D721Med (cell line): ENCODE measurements at regions not wholly inside any gene's neighbourhood (a gene's known extent, or its start where the extent isn't known, plus 50 kb on each side); places are given as distances from the start of the nearest gene placed in this dataset.

Experiments
- DNase-seq: peaks from one replicate; pipeline ENCODE4 v3.0.0; 2011; ENCODE audit warnings: low spot score; ENCODE audit not compliant: insufficient read length
- FAIRE-seq: peaks from 2 replicates; lab custom pipeline; 2011; peaks lifted over from hg19 to GRCh38; lab: Jason Lieb, UNC
- CTCF ChIP-seq: IDR thresholded peaks from 2 replicates; pipeline ENCODE4 v1.5.1; 2012; ENCODE audit warnings: mild to moderate bottlenecking, control low read depth; ENCODE audit not compliant: insufficient read depth; ENCODE audit errors: missing control alignments

DNA sequence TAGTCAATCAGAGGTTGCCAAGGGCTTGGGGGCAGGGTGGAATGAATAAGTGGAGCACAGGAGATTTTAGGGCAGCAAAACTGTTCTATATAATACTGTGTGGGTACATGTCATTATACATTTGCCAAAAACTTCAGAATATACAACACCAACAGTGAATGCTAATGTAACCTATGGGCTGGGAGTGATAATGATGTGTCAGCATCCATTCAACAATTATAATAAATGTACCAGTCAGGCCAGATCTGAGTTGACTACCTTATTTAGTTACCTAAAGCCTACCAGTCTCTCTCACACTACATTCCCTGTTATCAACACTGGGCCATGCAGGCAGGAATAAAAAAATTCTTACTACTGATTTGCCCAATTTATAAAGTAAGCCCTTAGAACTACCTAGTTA lies 884.5 kb downstream of the TLE1 start:
- DNase-seq, result no peak
- no peak for TF ChIP-seq CTCF
- FAIRE-seq, result no peak

GRCh38 chr9:80797831-80798688 lies 891.3 kb downstream of the TLE1 start:
- no peak for DNase-seq
- no peak for TF ChIP-seq CTCF
- FAIRE-seq, result peak; percentile 86

DNA sequence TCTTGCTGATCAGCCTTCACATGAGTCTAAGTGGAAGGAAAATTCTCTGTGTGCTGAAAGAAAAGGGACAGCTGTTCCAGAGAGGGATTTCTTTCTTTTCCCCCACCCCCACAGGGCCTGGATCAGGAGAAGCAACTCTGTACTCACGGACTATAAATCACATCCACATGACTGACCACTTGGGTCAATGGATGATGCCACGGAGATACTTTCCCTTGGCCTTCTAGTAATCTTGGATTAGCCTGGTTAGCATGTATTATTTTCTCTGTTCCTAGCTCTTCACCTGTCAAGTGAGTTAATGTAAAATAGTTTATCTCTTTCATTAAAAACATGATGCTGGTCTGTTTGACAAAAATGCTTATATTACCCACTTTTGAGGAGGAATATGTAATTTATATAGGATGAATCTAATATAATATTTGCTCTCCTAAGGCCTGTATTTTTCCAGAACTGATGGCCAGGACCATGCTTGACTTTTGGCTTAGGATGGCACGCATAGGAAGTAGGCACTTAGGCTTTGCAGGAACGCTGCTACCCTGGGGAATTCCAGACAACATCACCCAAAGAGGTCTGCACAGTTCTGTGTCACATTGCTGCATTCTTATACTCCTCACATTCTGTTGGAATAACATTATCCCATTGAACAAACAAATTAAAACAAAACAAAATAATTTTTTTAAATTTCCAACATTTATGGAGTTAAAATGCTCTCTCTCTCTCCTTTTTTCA lies 892.1 kb downstream of the TLE1 start:
- no peak for TF ChIP-seq CTCF
- DNase-seq, result no peak
- FAIRE-seq, result peak; percentile 78

DNA sequence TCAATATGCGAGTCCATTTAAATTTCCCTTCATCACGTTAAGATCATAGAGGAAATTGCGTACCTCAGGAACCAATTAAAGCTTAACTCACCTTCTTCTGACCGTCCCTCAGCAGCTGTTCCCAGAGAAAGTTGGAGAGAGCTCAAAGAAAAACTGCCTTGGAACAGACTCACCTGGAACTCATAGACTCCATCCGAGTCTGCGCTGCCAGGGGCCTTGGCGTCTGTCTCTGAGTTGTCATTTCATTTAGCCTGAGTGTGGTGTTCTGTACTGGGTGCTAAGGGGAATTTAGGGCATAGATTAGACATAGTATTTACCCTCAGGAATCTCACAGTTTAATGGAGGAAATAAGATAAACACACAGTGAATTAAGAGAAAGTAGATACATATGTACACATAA lies 892.7 kb downstream of the TLE1 start:
- DNase-seq, result no peak
- no peak for FAIRE-seq
- no peak for TF ChIP-seq CTCF

- no peak for TF ChIP-seq CTCF
- FAIRE-seq, result no peak
- no peak for DNase-seq
Measured at GRCh38 chr9:80794197-80794596, 895.1 kb downstream of the TLE1 start.

DNA sequence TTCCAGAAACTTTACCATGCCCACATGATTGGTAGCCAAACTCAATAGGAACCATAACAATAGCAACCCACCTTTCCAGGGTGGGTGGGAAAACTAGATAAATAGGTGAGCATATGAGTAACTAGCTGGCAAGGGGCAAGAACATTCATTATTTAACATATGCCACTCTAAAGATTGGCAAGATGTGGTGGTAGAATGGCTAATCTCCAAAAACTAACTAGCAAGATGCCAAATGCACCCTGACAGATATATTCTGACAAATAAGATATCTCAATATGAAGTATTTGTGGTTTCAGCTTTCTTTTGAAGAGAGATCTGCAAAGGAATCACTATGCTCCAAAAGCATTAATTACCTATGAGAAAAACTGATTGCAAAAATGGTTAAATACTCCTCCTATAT lies 895.6 kb downstream of the TLE1 start:
- no peak for TF ChIP-seq CTCF
- DNase-seq (no peak), FAIRE-seq (no peak)

GRCh38 chr9:80792726-80793125 lies 896.6 kb downstream of the TLE1 start:
- no peak for DNase-seq
- TF ChIP-seq CTCF, result no peak
- FAIRE-seq, result no peak
